ENCODE measurements at regions not wholly inside any gene's neighbourhood (a gene's known extent, or its start where the extent isn't known, plus 50 kb on each side); places are given as distances from the start of the nearest gene placed in this dataset.

DNA sequence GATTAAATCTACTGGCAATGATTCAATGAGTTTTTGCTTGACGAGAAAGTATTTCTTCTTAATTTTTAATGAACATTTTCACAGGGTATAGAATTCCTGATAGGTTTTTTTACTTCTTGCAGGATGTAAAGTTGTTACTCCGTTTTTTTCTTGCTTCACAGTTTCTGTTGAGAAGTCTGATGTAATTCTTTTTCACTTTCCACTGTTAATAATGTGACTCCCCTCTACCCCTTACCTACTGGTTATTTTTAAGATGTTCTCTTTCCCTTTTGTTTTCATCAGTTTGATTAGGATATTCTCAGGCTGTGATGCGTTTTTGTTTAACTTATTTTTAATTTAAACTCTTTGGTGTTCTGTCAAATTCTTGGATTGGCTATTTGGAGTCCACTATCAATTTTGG, 933.9 kb upstream of the PIK3C3 start:
- POLR2A ChIA-PET = no interaction called here

DNA sequence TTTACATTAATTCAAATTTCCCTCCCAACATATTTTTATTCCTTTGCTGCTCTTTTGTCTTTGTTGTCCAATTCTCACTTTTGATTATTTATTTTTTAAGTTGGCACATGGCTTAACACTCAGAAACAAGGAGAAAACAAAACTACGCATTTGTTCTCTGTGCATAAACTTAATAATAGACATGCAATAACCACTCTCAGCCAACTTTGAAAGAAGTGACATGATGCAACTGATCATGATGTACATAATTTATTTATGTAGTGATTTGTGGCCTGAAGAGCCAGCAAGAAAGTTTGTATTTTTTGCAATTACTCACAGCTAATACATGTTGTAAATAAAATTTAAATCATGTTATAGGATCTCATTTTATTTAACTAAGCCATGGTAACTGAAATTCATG, 942.8 kb upstream of the PIK3C3 start:
- ChIA-PET POLR2A (no interaction called here), CTCF (no interaction called here)

More for the DNA sequence above, 933.9 kb upstream of the PIK3C3 start:
- CTCF ChIA-PET = no interaction called here

- ChIA-PET POLR2A (no interaction called here), CTCF (no interaction called here)
These were observed 945.1 kb upstream of the PIK3C3 start for GRCh38 chr18:41009926-41010325.

- ChIA-PET CTCF (no interaction called here), POLR2A (no interaction called here)
These were observed 950.7 kb upstream of the PIK3C3 start for GRCh38 chr18:41004324-41004723.

DNA sequence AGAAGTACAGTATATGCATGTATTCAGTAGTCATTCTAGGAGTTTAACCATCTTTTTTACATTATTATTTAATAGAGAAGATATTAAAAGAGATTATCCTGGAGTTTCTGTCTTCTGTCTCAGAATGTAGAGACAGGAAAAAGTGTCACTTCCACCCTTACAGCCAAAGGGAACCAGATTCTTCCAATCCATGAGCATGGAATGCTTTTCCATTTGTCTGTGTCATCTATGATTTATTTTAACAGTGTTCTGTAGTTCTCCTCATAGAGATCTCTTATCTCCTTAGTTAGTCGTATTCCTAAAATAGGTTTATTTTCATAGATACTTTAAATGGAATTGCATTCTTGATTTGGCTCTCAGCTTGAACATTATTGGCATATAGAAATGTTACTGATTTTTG, 959.5 kb upstream of the PIK3C3 start:
- POLR2A ChIA-PET = no interaction called here

GRCh38 chr18:40993363-40993762, 961.7 kb upstream of the PIK3C3 start:
- ChIA-PET POLR2A (no interaction called here), CTCF (no interaction called here)

More for the DNA sequence above, 959.5 kb upstream of the PIK3C3 start:
- CTCF ChIA-PET = no interaction called here

DNA sequence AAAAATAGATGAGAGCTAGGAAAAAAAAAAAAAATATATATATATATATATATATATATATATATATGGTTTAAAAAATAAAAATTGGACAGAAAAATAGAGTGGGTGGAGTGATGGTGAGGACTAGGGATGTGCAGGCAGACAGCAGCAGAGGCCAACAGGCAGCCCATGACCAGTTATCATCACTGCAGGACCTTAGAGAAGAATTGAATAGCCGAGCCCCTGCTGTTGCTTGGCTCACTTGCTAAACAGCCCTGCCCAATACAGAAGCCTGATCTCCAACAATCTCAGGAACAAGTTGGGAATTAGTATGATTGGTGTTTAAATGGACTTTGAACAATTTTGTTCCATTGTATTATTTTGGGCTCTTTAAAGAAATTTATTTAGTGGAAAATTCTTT, 967.5 kb upstream of the PIK3C3 start:
- POLR2A ChIA-PET = no interaction called here
- CTCF ChIA-PET = no interaction called here

- POLR2A ChIA-PET = no interaction called here
These were observed 969.6 kb upstream of the PIK3C3 start for GRCh38 chr18:40985436-40985835.

DNA sequence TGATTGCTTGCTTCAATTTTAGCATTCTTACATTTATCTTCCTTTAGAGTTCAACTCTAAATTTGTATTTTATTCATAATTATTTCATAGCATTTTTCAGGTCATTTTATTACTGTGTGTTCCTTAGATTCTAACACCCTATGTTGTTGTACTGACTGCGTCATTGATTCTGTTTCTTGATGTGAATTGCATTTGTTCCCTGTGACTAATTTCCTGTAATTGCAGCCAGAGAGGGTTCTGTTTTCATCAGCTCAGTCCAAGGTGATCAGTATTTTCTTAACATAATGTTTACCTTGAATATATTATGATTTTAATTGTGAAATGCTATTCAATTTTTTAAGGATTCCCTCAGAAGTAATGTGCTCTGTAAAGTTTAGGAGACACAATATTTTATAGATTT, 970.2 kb upstream of the PIK3C3 start:
- ChIA-PET POLR2A (no interaction called here), CTCF (interaction anchor here (0.6 kb wide), 1 partner anchor 136 kb away, joined by 3 read pairs; no protein-coding TSS in a partner anchor)

More at GRCh38 chr18:40985436-40985835, 969.6 kb upstream of the PIK3C3 start:
- CTCF ChIA-PET = no interaction called here

DNA sequence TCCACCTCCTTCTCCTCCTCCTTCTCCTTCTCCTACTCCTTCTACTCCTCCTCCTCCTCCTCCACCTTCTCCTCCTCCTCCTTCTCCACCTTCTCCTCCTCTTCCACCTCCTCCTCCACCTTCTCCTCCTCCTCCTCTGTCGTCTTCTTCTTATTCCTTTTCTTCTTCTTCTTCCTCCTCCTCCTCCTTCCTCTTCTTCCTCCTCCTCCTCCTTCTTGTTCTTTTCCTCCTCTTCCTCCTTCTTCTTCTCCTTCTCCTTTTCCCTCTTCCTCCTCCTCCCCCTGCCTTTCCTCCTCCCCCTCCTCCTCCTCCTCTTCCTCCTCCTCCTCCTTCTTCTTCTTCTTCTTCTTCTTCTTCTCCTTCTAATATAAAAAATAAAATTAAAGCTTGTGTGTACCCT, 971.2 kb upstream of the PIK3C3 start:
- ChIA-PET CTCF (interaction anchor here (0.7 kb wide), 1 partner anchor 1716 kb away, joined by 4 read pairs; no protein-coding TSS in a partner anchor), POLR2A (no interaction called here)

DNA sequence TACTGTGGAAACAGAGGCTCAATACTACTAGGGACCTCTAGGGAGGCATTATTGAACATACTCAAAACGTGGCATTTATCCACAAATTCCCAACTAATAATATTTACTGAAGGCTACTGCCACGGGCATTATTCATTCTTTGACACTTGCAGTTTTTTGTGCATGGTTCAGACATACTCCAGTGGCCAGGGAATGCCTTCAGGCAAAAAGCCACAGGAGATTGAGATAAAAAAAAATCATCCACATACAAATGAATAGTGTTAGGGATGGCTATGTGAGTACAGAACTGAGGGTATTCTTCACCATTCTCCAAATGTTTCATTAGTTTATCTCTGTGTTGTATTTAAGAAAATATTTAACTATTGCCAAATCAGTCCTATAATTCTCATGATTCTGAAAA, 974.9 kb upstream of the PIK3C3 start:
- CTCF ChIA-PET = no interaction called here
- POLR2A ChIA-PET = no interaction called here

DNA sequence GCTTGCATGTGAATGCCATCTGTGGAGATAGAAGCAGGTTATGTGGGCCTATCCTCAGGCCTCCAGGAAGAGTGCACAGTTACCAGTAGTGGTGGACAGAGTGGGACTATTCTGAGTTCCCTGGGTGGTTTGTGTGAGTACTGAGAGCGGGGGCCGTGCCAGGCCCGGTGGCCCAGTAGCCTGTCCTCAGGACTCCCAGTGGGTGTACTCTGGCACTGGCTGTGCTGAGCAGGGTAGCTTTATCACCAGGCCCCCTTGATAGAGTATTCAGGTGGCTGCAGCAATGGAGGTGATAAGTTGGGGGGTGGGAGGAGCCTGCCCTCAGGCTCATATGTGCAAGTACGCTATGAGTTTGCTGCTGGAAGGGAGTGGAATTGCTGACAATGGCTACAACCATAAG, 979.0 kb upstream of the PIK3C3 start:
- CTCF ChIA-PET = no interaction called here
- POLR2A ChIA-PET = no interaction called here

- POLR2A ChIA-PET = no interaction called here
- CTCF ChIA-PET = no interaction called here
These were observed 980.6 kb upstream of the PIK3C3 start for GRCh38 chr18:40974448-40974847.

DNA sequence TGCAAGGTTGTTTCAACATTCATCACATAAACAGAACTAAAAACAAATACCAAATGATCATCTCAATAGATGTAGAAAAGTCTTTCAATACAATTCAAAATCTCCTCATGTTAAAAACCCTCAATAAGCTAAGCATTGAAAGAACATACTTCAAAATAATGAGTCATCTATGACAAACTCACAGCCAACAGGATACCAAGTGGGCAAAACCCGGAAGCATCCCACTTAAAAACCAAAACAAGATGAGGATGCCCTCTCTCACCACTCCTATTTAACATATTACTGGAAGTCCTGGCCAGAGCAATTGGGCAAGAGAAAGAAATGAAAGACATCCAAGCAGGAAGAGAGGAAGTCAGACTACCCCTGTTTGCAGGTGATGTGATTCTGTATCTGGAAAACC, 992.2 kb upstream of the PIK3C3 start:
- POLR2A ChIA-PET = no interaction called here
- CTCF ChIA-PET = no interaction called here

DNA sequence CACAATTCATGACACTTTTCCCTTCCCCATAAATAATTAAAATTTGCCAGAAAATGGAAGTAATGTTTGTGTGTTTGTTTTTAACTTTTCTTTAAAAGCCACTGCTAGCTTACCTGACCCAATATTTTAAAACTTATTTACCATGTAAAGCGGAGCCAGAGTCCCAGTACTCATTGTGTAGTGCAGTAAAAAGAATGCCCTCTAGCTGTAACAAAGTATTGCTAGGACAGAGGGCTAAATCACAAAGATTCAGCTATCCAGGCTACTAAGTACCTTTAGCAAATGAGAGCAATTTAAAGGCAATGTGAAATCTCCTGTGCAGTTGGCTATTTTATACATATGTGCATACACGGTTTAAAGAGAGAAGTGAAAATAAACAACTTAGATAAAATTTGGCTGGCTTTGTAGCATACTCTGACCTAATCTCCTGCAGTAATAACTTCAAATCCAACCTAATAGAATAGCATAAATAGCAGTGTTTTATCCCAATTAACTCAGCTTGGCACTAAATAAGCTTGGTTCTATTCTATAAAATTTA, 997.4 kb upstream of the PIK3C3 start:
- ChIA-PET POLR2A (no interaction called here), CTCF (no interaction called here)

- POLR2A ChIA-PET = no interaction called here
- CTCF ChIA-PET = no interaction called here
These were observed 998.8 kb upstream of the PIK3C3 start for GRCh38 chr18:40956213-40956612.

- ChIA-PET CTCF (no interaction called here), POLR2A (no interaction called here)
These were observed 999.7 kb upstream of the PIK3C3 start for GRCh38 chr18:40955351-40955750.

GRCh38 chr18:40949114-40949950, 1005.7 kb upstream of the PIK3C3 start:
- CTCF ChIA-PET = no interaction called here
- POLR2A ChIA-PET = no interaction called here

- CTCF ChIA-PET = no interaction called here
- POLR2A ChIA-PET = no interaction called here
These were observed 1010.5 kb upstream of the PIK3C3 start for GRCh38 chr18:40944576-40944975.

DNA sequence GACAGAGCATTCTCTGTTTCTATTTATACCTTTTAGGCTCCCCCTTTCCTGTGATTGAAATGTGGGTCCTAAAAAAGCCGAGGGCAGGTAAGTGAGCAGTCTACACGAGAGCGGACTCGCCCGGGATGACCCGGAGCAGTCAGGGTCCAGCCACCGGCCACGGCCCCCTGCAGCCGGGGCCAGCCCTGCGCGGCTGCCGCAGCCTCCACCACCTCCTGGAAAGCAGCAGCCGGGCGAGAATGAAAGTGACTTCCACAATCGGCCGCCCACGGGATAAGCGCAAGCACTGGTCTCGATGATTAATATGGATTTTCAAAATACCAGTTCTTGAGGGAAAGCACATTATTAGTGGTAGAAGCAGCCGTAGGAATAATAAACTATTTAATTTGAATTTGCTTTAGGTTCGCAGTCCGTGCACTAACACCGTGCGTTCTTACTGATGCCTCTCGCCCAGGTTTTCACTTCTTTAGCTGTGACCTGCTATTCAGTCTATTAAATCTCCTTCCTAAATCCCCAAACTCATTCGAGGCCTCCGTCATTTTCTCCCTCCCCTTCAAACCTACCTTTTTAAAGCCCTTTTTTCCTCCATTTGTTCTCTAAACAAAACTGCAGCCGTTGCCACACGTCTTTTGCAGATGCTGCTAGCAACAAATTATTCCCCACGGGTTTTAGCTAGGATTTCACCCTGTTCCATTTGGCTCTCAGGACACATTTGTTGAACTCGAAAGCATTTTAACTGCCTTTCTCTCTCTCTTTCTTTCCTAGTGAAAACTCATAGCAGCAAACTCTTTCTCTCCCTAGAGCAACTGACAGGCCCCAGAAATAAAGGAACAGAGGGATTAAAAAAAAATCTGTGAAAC, 1015.1 kb upstream of the PIK3C3 start:
- ChIA-PET CTCF (no interaction called here), POLR2A (no interaction called here)

DNA sequence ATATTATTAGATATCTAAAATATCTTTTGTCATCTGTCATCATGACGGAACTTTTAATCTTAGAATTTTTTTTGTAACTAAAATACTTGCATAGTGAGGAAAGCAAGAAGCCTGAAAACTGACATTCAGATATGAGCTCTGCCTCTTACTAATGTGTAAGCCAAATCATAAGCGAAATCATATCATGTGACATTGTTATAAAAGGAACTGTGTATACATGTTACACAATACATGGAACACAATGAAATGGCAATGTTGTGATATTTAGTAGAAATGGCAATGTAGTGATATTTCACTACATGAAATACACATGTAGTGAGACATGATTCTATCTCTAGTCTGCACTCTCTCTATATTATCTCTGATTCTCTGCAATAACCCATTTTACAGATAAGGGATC, 1016.4 kb upstream of the PIK3C3 start:
- POLR2A ChIA-PET = no interaction called here
- CTCF ChIA-PET = no interaction called here

Measured in activated CD8-positive, alpha-beta memory T cell treated with anti-CD3 and anti-CD28 coated beads for 36 hours (primary cell).